MM.1S (cell line): ENCODE measurements at regions not wholly inside any gene's neighbourhood (a gene's known extent, or its start where the extent isn't known, plus 50 kb on each side); places are given as distances from the start of the nearest gene placed in this dataset.

Source experiments
- DNase-seq: peaks from one replicate; pipeline ENCODE4 v3.0.0-alpha.2; 2015
- H2AFZ ChIP-seq: fragments of 300-600 bp; sonication (generic); 2 replicates; pipeline ENCODE4 v1.6.0; 2016; ENCODE audit warnings: antibody characterized with exemption, low read length
- H3F3A ChIP-seq: fragments of 300-600 bp; sonication (generic); 2 replicates; pipeline ENCODE4 v1.6.1; 2016; ENCODE audit warnings: mild to moderate bottlenecking, antibody characterized with exemption, low read length, moderate library complexity, mixed read lengths; ENCODE audit not compliant: insufficient read depth
- H3K27ac ChIP-seq: fragments of 300-600 bp; sonication (generic); 2 replicates; pipeline ENCODE4 v1.5.1; 2016; ENCODE audit warnings: mild to moderate bottlenecking, low read length
- H3K27me3 ChIP-seq: fragments of 300-600 bp; sonication (generic); replicated peaks from 2 replicates; pipeline ENCODE4 v1.6.0; 2016; ENCODE audit warnings: low read length; ENCODE audit not compliant: insufficient read depth
- H3K36me3 ChIP-seq: fragments of 300-600 bp; sonication (generic); replicated peaks from 2 replicates; pipeline ENCODE4 v1.6.1; 2016; ENCODE audit warnings: mild to moderate bottlenecking, low read length, mixed read lengths; ENCODE audit not compliant: insufficient read depth
- H3K4me1 ChIP-seq: fragments of 300-600 bp; sonication (generic); 2 replicates; pipeline ENCODE4 v1.6.1; 2016; ENCODE audit warnings: low read length, mixed read lengths
- H3K4me2 ChIP-seq: fragments of 300-600 bp; sonication (generic); 2 replicates; pipeline ENCODE4 v1.6.0; 2016; ENCODE audit warnings: low read depth, low read length
- H3K4me3 ChIP-seq: fragments of 300-600 bp; sonication (generic); 2 replicates; pipeline ENCODE4 v1.5.1; 2016; ENCODE audit warnings: low read length, mixed read lengths
- H3K79me2 ChIP-seq: fragments of 300-600 bp; sonication (generic); 2 replicates; pipeline ENCODE4 v1.6.1; 2016; ENCODE audit warnings: mixed run types, low read length, mixed read lengths
- H3K9ac ChIP-seq: fragments of 300-600 bp; sonication (generic); 2 replicates; pipeline ENCODE4 v1.6.1; 2016; ENCODE audit warnings: low read length, mixed read lengths
- H3K9me2 ChIP-seq: fragments of 300-600 bp; sonication (generic); replicated peaks from 2 replicates; pipeline ENCODE4 v1.6.1; 2016; ENCODE audit warnings: mild to moderate bottlenecking, low read length, mixed read lengths; ENCODE audit not compliant: insufficient read depth
- H3K9me3 ChIP-seq: fragments of 300-600 bp; sonication (generic); replicated peaks from 2 replicates; pipeline ENCODE4 v1.6.1; 2016; ENCODE audit warnings: mild to moderate bottlenecking, low read length, mixed read lengths; ENCODE audit not compliant: insufficient read depth
- H4K20me1 ChIP-seq: fragments of 300-600 bp; sonication (generic); 2 replicates; pipeline ENCODE4 v1.6.1; 2016; ENCODE audit warnings: mild to moderate bottlenecking, low read length, moderate library complexity, mixed read lengths; ENCODE audit not compliant: insufficient read depth
- CTCF ChIP-seq: fragments of 300-600 bp; sonication (generic); IDR thresholded peaks from 2 replicates; pipeline ENCODE4 v1.5.1; 2016; ENCODE audit warnings: antibody characterized with exemption, low read length, mixed read lengths
- EZH2 ChIP-seq: fragments of 300-600 bp; sonication (generic); optimal IDR thresholded peaks from 2 replicates; pipeline ENCODE3; 2017; ENCODE audit warnings: low read depth, mild to moderate bottlenecking, antibody characterized with exemption, low read length, mixed read lengths
- EZH2phosphoT487 ChIP-seq: fragments of 300-600 bp; sonication (generic); IDR thresholded peaks from 2 replicates; pipeline ENCODE4 v1.6.1; 2018; ENCODE audit warnings: antibody characterized with exemption, low read length

- TF ChIP-seq EZH2phosphoT487: no peak
- TF ChIP-seq CTCF: no peak
- no peak for TF ChIP-seq EZH2
- Histone ChIP-seq H3K4me1 (no peaks in the 10 kb centered on the region), H3K4me2 (no peak overlapping the region), H4K20me1 (no peaks in the 10 kb centered on the region), H3K9ac (no peak overlapping the region), H3K4me3 (no peak overlapping the region), H3K79me2 (no peaks in the 10 kb centered on the region), H3K27me3 (no peaks in the 10 kb centered on the region), H3K9me3 (no peaks in the 10 kb centered on the region), H2AFZ (no peak overlapping the region), H3K36me3 (no peaks in the 10 kb centered on the region), H3K9me2 (no peaks in the 10 kb centered on the region), H3F3A (no peaks in the 10 kb centered on the region), H3K27ac (no peak overlapping the region)
- DNase-seq: no peak
Measured at GRCh38 chr3:38986901-38987300, 64.8 kb downstream of the SCN11A start.

- H3K27ac ChIP-seq: no peak overlapping the region
- H4K20me1 ChIP-seq: no peaks in the 10 kb centered on the region
- H3K9ac ChIP-seq: no peak overlapping the region
- H3K36me3 ChIP-seq: no peaks in the 10 kb centered on the region
- H3K4me3 ChIP-seq: no peak overlapping the region
- no peaks in the 10 kb centered on the region for H3K27me3 ChIP-seq
- H2AFZ ChIP-seq: no peak overlapping the region
- H3K4me1 ChIP-seq: no peaks in the 10 kb centered on the region
- H3F3A ChIP-seq: no peaks in the 10 kb centered on the region
- no peaks in the 10 kb centered on the region for H3K9me2 ChIP-seq
- DNase-seq: no peak
- no peak overlapping the region for H3K4me2 ChIP-seq
- no peaks in the 10 kb centered on the region for H3K79me2 ChIP-seq
- TF ChIP-seq EZH2: no peak
- no peak for TF ChIP-seq CTCF
- no peak for TF ChIP-seq EZH2phosphoT487
- no peaks in the 10 kb centered on the region for H3K9me3 ChIP-seq
Measured at GRCh38 chr3:38985981-38986380, 65.8 kb downstream of the SCN11A start.

- no peaks in the 10 kb centered on the region for H3K9me2 ChIP-seq
- no peaks in the 10 kb centered on the region for H4K20me1 ChIP-seq
- no peak for DNase-seq
- H3K9me3 ChIP-seq: no peaks in the 10 kb centered on the region
- H3K4me2 ChIP-seq: no peak overlapping the region
- H3K27ac ChIP-seq: no peak overlapping the region
- no peak overlapping the region for H3K4me3 ChIP-seq
- no peak overlapping the region for H3K9ac ChIP-seq
- H3F3A ChIP-seq: no peaks in the 10 kb centered on the region
- H2AFZ ChIP-seq: no peak overlapping the region
- no peaks in the 10 kb centered on the region for H3K4me1 ChIP-seq
- H3K79me2 ChIP-seq: no peaks in the 10 kb centered on the region
- no peaks in the 10 kb centered on the region for H3K27me3 ChIP-seq
- TF ChIP-seq CTCF (no peak), EZH2 (no peak), EZH2phosphoT487 (no peak)
- H3K36me3 ChIP-seq: no peaks in the 10 kb centered on the region
Measured at GRCh38 chr3:38985581-38985980, 66.2 kb downstream of the SCN11A start.
